ENCODE measurements at regions not wholly inside any gene's neighbourhood (a gene's known extent, or its start where the extent isn't known, plus 50 kb on each side); places are given as distances from the start of the nearest gene placed in this dataset.

- TF ChIP-seq OSR1 (CRISPR knock-in tag; IDR thresholded peaks at IDR 0.05): no peak
- TF ChIP-seq ZFP30 (CRISPR knock-in tag; IDR thresholded peaks at IDR 0.05): no peak
- TF ChIP-seq ZFP3 (CRISPR knock-in tag; IDR thresholded peaks at IDR 0.05): no peak
- no peak for TF ChIP-seq ZNF8 (CRISPR knock-in tag; IDR thresholded peaks at IDR 0.05)
- no peak for TF ChIP-seq POU6F1 (CRISPR knock-in tag; IDR thresholded peaks at IDR 0.05; ENCODE audit: borderline replicate concordance, low read depth)
- no peak for TF ChIP-seq TCF4 (CRISPR knock-in tag; IDR thresholded peaks at IDR 0.05; ENCODE audit: borderline replicate concordance)
- TF ChIP-seq BACH2 (CRISPR knock-in tag; IDR thresholded peaks at IDR 0.05; ENCODE audit: borderline replicate concordance): no peak
- no peak for TF ChIP-seq ISL1 (CRISPR knock-in tag; IDR thresholded peaks at IDR 0.05)
- TF ChIP-seq PATZ1 (CRISPR knock-in tag; IDR thresholded peaks at IDR 0.05; ENCODE audit: borderline replicate concordance): no peak
- TF ChIP-seq PPARA (CRISPR knock-in tag; IDR thresholded peaks at IDR 0.05; ENCODE audit: borderline replicate concordance): no peak
These were observed 239.7 kb upstream of the NOCT start for GRCh38 chr4:138775890-138776289.

Data from SK-N-SH treated with all-trans-retinoic acid at 6 μM for 48 hours (cell line).